Activated T-helper 2 cell treated with anti-CD3 and anti-CD28 coated beads, Interferon-gamma antibody, Interleukin-2, Interleukin-4, amounts not matched to agents 10 μg/mL and 5 μg/mL and 100 μg/mL, durations not matched to agents 14 hours and 24 hours and 36 hours (primary cell): ENCODE measurements at regions not wholly inside any gene's neighbourhood (a gene's known extent, or its start where the extent isn't known, plus 50 kb on each side); places are given as distances from the start of the nearest gene placed in this dataset.
"Not testable (repeated sequence)": the region's sequence is repeated elsewhere in the genome, so short reads cannot be mapped to it uniquely, and the experiment has no call there.

Source experiments
- DNase-seq: peaks from one replicate; pipeline ENCODE4 v3.0.0; 2021; ENCODE audit warnings: low spot score
- H3K27ac Mint-ChIP-seq: one replicate; pipeline ENCODE4 v1.8.0; 2021; ENCODE audit warnings: mixed read lengths
- H3K27me3 Mint-ChIP-seq: one replicate; pipeline ENCODE4 v1.8.0; 2021; ENCODE audit warnings: low read depth, mixed read lengths
- H3K36me3 Mint-ChIP-seq: one replicate; pipeline ENCODE4 v1.8.0; 2021; ENCODE audit warnings: low read depth, mixed read lengths
- H3K4me1 Mint-ChIP-seq: one replicate; pipeline ENCODE4 v1.8.0; 2021; ENCODE audit warnings: low read depth, mixed read lengths
- H3K4me3 Mint-ChIP-seq: one replicate; pipeline ENCODE4 v1.8.0; 2021; ENCODE audit warnings: low read depth, mild to moderate bottlenecking, moderate library complexity, mixed read lengths
- H3K9me3 Mint-ChIP-seq: one replicate; pipeline ENCODE4 v1.8.0; 2021; ENCODE audit warnings: mixed read lengths
- intact Hi-C: fragments of 100-400 bp; cut with micrococcal nuclease; formaldehyde crosslinking; loops from one replicate; pipeline ENCODE4 v1.15.1; 2023

GRCh38 chr9:88268886-88269285 lies 119.4 kb upstream of the SPIN1 start:
- intact Hi-C loops: no loop called here
- H3K4me1 Mint-ChIP-seq: peaks cover 6% of the 10 kb centered on the region
- no peak overlapping the region for H3K4me3 Mint-ChIP-seq
- peaks cover 10% of the 10 kb centered on the region for H3K9me3 Mint-ChIP-seq
- no peak overlapping the region for H3K27ac Mint-ChIP-seq
- H3K36me3 Mint-ChIP-seq: no peaks in the 10 kb centered on the region
- H3K27me3 Mint-ChIP-seq: no peaks in the 10 kb centered on the region
- no peak for DNase-seq

GRCh38 chr9:88267283-88267682 lies 121.0 kb upstream of the SPIN1 start:
- peaks cover 9% of the 10 kb centered on the region for H3K4me1 Mint-ChIP-seq
- DNase-seq: no peak
- no peaks in the 10 kb centered on the region for H3K27me3 Mint-ChIP-seq
- H3K36me3 Mint-ChIP-seq: no peaks in the 10 kb centered on the region
- no peak overlapping the region for H3K4me3 Mint-ChIP-seq
- H3K27ac Mint-ChIP-seq: no peak overlapping the region
- intact Hi-C loops: no loop called here
- peaks cover 10% of the 10 kb centered on the region for H3K9me3 Mint-ChIP-seq

- DNase-seq: no peak
- intact Hi-C loops: no loop called here
- Mint-ChIP-seq H3K9me3 (peaks cover 10% of the 10 kb centered on the region), H3K4me1 (peaks cover 9% of the 10 kb centered on the region), H3K27me3 (no peaks in the 10 kb centered on the region), H3K4me3 (no peak overlapping the region), H3K36me3 (no peaks in the 10 kb centered on the region), H3K27ac (no peak overlapping the region)
These were observed 121.8 kb upstream of the SPIN1 start for GRCh38 chr9:88266416-88266815.

GRCh38 chr9:88259001-88259400 lies 120.7 kb upstream of the SPATA31C2 start:
- peaks cover 3% of the 10 kb centered on the region for H3K4me1 Mint-ChIP-seq
- H3K36me3 Mint-ChIP-seq: no peaks in the 10 kb centered on the region
- H3K4me3 Mint-ChIP-seq: no peak overlapping the region
- intact Hi-C loops: no loop called here
- H3K27me3 Mint-ChIP-seq: peaks cover 6% of the 10 kb centered on the region
- DNase-seq: no peak
- no peaks in the 10 kb centered on the region for H3K9me3 Mint-ChIP-seq
- no peak overlapping the region for H3K27ac Mint-ChIP-seq

GRCh38 chr9:88258601-88259000 lies 120.3 kb upstream of the SPATA31C2 start:
- H3K4me3 Mint-ChIP-seq: no peak overlapping the region
- H3K27me3 Mint-ChIP-seq: peaks cover 6% of the 10 kb centered on the region
- H3K9me3 Mint-ChIP-seq: no peaks in the 10 kb centered on the region
- no peak overlapping the region for H3K27ac Mint-ChIP-seq
- intact Hi-C loops: no loop called here
- H3K4me1 Mint-ChIP-seq: peaks cover 3% of the 10 kb centered on the region
- H3K36me3 Mint-ChIP-seq: no peaks in the 10 kb centered on the region
- DNase-seq: no peak

- H3K27me3 Mint-ChIP-seq: peaks cover 6% of the 10 kb centered on the region
- no peak overlapping the region for H3K27ac Mint-ChIP-seq
- H3K4me1 Mint-ChIP-seq: peaks cover 3% of the 10 kb centered on the region
- no peak overlapping the region for H3K4me3 Mint-ChIP-seq
- DNase-seq: no peak
- H3K36me3 Mint-ChIP-seq: no peaks in the 10 kb centered on the region
- H3K9me3 Mint-ChIP-seq: peaks cover 4% of the 10 kb centered on the region
- intact Hi-C loops: no loop called here
These were observed 119.7 kb upstream of the SPATA31C2 start for GRCh38 chr9:88258024-88258423.

GRCh38 chr9:88256216-88256615 lies 117.9 kb upstream of the SPATA31C2 start:
- Mint-ChIP-seq H3K27ac (no peak overlapping the region), H3K27me3 (peaks cover 6% of the 10 kb centered on the region), H3K9me3 (peaks cover 14% of the 10 kb centered on the region), H3K4me1 (no peaks in the 10 kb centered on the region), H3K36me3 (peaks cover 1% of the 10 kb centered on the region), H3K4me3 (no peak overlapping the region)
- intact Hi-C loops: no loop called here
- DNase-seq: no peak

GRCh38 chr9:88255806-88256205 lies 117.5 kb upstream of the SPATA31C2 start:
- peaks cover 19% of the 10 kb centered on the region for H3K9me3 Mint-ChIP-seq
- intact Hi-C loops, H3K27ac Mint-ChIP-seq, DNase-seq, H3K4me1 Mint-ChIP-seq, H3K36me3 Mint-ChIP-seq, H3K4me3 Mint-ChIP-seq, H3K27me3 Mint-ChIP-seq: not testable (repeated sequence)

GRCh38 chr9:88251903-88252302 lies 113.6 kb upstream of the SPATA31C2 start:
- H3K9me3 Mint-ChIP-seq: peaks cover 27% of the 10 kb centered on the region
- intact Hi-C loops: no loop called here
- DNase-seq: no peak
- H3K36me3 Mint-ChIP-seq: peaks cover 5% of the 10 kb centered on the region
- no peaks in the 10 kb centered on the region for H3K4me1 Mint-ChIP-seq
- peaks cover 22% of the 10 kb centered on the region for H3K27me3 Mint-ChIP-seq
- no peak overlapping the region for H3K4me3 Mint-ChIP-seq
- H3K27ac Mint-ChIP-seq: no peak overlapping the region

GRCh38 chr9:88243736-88244135 lies 105.5 kb upstream of the SPATA31C2 start:
- Mint-ChIP-seq H3K27me3 (peaks cover 38% of the 10 kb centered on the region), H3K4me1 (no peaks in the 10 kb centered on the region), H3K4me3 (no peak overlapping the region), H3K9me3 (no peaks in the 10 kb centered on the region), H3K27ac (no peak overlapping the region), H3K36me3 (no peaks in the 10 kb centered on the region)
- intact Hi-C loops: no loop called here
- DNase-seq: no peak

GRCh38 chr9:88242879-88243278 lies 104.6 kb upstream of the SPATA31C2 start:
- Mint-ChIP-seq H3K27me3 (peaks cover 31% of the 10 kb centered on the region), H3K4me3 (no peak overlapping the region), H3K36me3 (no peaks in the 10 kb centered on the region), H3K27ac (no peak overlapping the region), H3K9me3 (no peaks in the 10 kb centered on the region), H3K4me1 (peaks cover 5% of the 10 kb centered on the region)
- intact Hi-C loops: no loop called here
- no peak for DNase-seq

- no peaks in the 10 kb centered on the region for H3K9me3 Mint-ChIP-seq
- DNase-seq: no peak
- intact Hi-C loops: no loop called here
- H3K4me1 Mint-ChIP-seq: peaks cover 7% of the 10 kb centered on the region
- H3K4me3 Mint-ChIP-seq: no peak overlapping the region
- no peak overlapping the region for H3K27ac Mint-ChIP-seq
- H3K36me3 Mint-ChIP-seq: no peaks in the 10 kb centered on the region
- H3K27me3 Mint-ChIP-seq: peaks cover 34% of the 10 kb centered on the region
These were observed 99.8 kb upstream of the SPATA31C2 start for GRCh38 chr9:88237991-88238571.

- Mint-ChIP-seq H3K4me3 (no peak overlapping the region), H3K27ac (no peak overlapping the region), H3K27me3 (peaks cover 30% of the 10 kb centered on the region), H3K36me3 (no peaks in the 10 kb centered on the region), H3K9me3 (no peaks in the 10 kb centered on the region), H3K4me1 (peaks cover 7% of the 10 kb centered on the region)
- DNase-seq: no peak
- intact Hi-C loops: no loop called here
These were observed 99.2 kb upstream of the SPATA31C2 start for GRCh38 chr9:88237479-88237961.
